ENCODE measurements at regions not wholly inside any gene's neighbourhood (a gene's known extent, or its start where the extent isn't known, plus 50 kb on each side); places are given as distances from the start of the nearest gene placed in this dataset.
"Not testable (repeated sequence)": the region's sequence is repeated elsewhere in the genome, so short reads cannot be mapped to it uniquely, and the experiment has no call there.

DNA sequence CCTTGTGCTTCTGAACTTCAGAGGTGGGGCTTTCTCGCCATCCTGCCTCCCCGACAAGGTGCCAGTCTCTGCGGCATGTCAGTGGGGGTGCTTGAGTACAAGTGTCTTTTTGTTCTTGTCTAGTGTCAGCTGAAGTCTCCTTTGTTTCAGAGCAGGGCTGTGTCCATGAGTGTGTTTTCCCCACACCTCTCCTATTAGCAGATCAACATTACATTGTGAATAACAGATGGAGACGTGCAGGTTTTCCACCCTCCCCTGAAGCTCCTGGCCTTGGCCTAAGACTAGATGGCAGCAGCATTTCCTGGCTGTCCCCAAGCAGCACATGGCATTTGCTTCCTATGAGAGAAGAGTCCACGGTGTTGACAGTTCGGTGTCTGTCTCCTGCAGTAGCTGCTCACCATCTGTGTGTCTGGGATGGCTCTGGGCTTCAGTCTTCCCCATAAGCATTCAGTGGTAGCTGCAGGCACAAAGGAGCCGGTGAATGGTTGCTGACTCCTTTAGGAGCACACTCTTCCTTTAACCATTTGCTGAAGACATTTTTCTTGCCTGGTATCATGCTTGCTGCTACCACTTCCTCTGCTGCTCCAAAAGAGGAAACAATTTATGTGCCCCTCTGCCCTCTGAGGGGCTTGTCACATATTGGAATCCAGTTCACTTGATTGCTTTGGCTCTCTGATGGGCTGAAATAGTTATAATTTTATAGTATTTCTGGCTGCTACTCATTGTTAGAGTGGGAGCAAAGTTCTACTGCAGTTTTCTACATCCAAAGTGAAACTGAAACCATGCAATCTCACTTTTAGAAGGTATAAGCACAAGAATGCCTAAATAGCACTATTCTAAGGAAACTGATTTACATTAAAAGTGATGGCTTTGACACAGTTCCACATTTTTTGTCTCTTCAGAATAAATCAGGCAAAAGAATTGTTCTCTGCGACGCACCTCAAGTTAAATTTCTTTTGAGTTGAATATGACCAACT lies 913.0 kb downstream of the C6orf118 start:
- no peak for DNase-seq (ENCODE audit: low read depth in 2 of 2)

DNA sequence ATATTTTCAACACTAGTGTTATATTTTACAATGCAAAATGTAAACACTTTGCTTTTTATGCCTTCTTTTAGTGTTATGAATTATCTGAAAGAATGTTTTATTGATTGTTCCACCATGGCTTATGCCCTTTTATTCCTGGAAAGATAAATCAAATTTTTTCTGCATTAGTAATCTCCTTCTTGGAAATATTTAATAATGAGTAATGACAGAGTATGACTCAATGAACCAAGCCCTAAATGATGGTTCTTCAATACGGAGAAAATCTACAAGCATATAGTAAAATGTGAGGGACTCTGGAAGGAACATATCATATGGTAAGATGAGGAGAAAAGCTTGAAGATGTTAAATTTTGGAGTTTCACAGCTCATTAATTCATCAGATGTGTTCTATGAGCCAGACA lies 929.6 kb downstream of the C6orf118 start:
- DNase-seq (ENCODE audit: low read depth in 2 of 2) = no peak

DNA sequence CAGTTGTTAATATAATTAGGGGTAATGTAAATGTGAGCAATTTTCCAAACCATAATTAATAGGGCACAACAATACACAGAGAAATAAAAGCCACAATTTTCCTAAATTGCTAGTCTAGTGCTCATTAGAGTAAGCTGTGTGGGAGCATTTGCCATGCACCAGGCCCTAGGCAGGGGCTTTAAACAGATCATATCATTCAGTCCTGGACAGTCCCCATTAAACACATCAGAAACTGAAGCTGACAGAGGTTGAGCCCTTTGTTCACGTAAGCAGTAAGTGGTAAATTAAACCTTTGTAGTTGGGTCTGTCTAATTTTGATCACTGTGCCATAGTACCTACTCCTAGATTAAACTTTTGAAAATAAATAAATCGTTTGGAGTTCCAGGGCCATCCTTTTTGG lies 931.1 kb downstream of the C6orf118 start:
- DNase-seq (ENCODE audit: low read depth in 2 of 2) = no peak

GRCh38 chr6:164377348-164377918 lies 932.0 kb downstream of the C6orf118 start:
- no peak for DNase-seq (ENCODE audit: low read depth in 2 of 2)

DNA sequence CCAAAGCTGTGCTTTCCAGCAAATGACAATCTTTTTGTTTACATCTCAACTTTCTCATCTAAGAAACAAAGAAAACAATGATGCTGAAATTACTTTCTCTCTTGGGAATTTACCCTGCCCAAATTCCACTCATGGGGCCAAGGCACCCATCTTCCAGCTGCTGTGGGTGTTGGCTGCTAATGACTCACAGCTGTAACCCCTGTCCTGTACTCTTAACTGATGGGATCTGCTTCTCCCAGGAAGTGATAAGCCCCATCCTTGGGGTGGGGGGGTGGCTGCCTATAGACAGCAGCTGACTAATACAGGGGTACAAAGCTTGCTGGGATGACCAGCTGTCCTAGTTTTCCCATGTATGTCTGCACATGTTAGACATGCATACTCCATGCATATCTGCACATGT lies 938.6 kb downstream of the C6orf118 start:
- no peak for DNase-seq (ENCODE audit: low read depth in 2 of 2)

DNA sequence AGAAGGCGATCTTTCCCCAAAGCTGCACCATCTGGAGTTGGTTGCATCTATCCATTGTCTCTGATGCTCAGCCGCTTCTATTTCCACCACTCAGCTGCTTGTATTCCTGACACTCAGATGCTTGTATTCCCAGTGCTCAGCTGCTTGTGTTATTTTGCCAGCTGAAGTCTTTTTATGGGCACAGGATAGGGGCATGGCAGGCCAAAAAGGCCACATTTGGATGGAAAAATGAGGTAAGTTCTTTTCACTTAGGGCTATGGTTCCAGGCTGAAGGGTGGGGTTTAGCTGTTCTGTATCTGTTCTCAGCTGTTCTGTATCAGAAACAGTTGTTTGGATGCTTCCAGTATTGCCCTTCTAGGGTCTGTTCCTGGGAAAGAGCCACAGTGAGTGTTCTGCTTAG lies 944.9 kb downstream of the QKI start:
- no peak for DNase-seq (ENCODE audit: low read depth in 2 of 2)

GRCh38 chr6:164359036-164359435 lies 944.5 kb downstream of the QKI start:
- no peak for DNase-seq (ENCODE audit: low read depth in 2 of 2)

DNA sequence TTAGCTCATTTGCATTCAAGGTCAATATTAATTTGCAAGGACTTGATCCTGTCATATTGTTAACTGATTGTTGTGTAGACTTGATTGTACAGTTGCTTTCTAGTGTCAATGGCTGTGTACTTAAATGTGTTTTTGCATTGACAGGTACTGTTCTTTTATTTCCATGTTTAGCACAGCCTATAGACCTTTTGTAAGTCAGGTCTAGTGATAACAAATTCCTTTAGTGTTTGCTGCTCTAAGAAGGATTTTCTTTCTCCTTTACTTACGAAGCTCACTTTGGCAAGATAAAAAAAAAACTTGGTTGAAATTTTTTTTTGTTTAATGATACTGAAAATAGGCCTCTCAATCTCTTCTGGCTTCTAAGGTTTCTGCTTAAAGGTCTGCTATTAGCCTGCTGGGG lies 942.3 kb downstream of the QKI start:
- DNase-seq (ENCODE audit: low read depth in 2 of 2) = no peak

DNA sequence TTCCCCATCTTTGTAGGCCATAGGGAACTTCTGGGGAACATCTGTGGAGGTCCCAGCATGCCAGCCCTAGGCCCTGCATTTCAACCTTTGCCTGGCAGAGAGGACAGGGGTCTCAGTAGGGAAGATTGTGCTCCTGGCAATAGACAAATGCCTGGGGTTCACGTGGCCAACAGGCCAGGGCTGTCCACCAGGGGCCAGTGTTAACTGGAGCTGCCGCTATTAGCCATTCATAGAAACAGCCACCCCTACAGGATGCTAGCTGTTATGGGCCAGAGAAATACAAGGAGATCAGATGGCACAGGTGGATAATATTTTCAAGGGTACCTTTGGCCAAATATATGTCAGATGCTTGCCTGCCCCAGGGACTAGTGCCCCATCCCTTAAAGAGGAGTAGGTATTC lies 932.9 kb downstream of the QKI start:
- no peak for DNase-seq (ENCODE audit: low read depth in 2 of 2)

GRCh38 chr6:164346631-164347030 lies 932.1 kb downstream of the QKI start:
- no peak for DNase-seq (ENCODE audit: low read depth in 2 of 2)

- no peak for DNase-seq (ENCODE audit: low read depth in 2 of 2)
Measured at GRCh38 chr6:164345806-164346496, 931.4 kb downstream of the QKI start.

DNA sequence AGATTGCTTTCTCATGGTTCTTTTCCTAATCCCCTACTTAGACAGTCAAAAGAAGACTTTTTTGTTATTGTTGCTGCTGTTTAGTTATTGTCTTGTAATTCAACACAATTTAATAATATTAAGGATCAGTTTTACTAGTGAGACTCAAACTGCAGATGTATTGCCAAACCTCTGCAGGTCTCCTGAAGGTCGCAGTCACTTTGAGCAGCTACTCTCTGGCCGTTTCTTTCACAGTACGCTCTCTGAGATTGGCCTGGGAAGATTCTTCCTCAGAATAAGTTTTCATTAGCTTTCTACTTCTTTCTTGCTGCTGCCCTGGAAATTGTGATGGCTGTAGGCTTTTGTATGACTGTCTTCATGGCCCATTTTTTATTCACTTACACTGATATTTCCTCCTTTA lies 930.8 kb downstream of the QKI start:
- no peak for DNase-seq (ENCODE audit: low read depth in 2 of 2)

DNA sequence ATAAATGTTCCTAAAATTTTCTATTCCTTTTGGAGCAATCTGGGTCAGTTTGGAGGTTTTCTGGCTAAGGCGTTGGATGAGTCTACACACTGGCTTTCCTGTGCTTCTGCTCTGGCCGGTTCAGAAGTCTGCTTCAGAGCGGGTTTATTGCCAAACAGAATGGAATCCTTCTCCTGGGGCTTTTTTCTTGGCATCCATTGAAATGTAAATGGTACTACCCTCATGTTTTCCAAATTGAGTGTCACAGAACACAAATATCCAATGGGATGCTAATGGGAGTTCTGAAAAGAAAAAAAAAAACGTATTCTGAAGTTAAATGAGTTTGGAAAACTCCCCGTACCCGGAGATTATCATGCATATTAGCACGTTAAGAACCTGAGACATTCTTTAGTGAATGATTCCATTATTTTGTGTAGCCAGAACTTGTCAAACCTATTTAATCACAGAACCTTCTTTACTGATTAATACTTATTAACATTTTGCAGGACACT lies 930.3 kb downstream of the QKI start:
- no peak for DNase-seq (ENCODE audit: low read depth in 2 of 2)

DNA sequence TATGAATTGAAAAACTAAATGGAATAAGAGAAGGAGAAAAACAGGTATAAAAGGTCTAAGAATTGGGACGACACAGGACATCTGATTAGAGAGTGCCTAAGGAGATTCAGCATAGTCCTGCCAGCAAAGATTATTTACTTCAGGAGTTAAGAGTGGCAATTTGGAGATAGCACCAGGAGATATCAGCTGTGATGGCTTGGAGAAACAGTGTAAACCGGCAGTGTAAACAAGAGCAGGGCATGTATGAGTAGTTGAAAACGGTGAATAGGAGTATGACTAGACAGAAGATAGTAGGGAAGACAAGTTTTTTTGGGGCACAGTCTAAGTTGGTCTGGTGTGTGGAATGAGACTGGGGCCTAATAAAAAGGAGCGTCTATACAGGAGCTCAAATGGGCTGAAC lies 924.9 kb downstream of the QKI start:
- not testable (repeated sequence) for DNase-seq (ENCODE audit: low read depth in 2 of 2)

DNA sequence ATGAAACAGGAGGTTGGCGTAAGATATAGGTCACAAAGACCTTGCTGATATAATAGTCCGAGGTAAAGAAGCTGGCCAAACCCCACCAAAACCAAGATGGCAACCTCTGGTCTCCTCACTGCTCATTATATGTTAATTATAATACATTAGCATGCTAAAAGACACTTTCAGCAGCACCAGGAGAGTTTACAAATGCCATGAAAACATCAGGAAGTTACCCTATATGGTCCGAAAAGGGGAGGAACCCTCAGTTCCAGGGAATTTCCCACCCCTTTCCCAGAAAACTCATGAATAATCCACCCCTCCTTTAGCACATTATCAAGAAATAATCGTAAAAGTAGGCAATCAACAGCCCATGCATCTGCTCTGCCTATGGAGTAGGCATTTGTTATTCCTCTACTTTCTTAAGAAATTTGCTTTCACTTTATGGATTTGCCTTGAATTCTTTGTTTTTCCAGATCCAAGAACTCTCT lies 923.4 kb downstream of the QKI start:
- DNase-seq (ENCODE audit: low read depth in 2 of 2) = no peak

- DNase-seq (ENCODE audit: low read depth in 2 of 2) = no peak
Measured at GRCh38 chr6:164337024-164337924, 922.8 kb downstream of the QKI start.

DNA sequence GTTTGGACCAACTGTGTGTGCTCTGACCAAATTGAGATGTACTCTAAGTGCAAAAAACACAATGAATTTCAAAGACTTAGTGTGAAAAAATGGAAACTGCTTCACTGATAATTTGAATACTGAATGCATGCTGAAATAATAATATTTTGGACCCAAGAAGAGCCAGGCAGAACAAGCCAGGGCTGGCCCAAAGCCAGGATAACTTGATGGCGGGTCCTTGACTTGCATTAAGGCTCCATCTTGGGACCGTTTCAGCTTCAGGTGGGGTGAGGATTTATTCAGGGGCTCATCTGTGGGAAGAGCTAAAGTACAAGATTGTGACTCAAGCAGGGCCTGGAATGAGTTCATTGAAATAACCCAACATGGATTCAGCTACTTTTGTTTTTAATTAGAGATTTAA lies 921.9 kb downstream of the QKI start:
- no peak for DNase-seq (ENCODE audit: low read depth in 2 of 2)

DNA sequence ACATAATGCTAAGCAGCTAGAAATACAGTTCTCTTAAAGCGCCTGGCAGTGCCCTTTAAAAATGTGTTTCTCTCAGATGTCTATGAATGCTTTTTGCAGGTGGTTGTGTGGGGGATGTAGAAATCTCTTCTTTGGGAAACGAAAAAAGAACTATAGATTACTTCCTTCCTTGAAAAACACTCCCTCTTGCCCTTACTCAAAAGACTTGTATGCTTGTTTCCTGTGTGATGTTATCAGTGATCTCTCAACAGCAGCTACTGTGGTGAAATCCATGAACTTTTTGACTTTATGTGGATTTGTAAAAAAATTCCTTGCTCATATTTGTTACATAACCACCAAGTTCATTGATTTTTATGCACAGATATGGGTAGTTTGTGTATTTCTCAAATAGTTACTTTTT lies 916.5 kb downstream of the QKI start:
- DNase-seq (ENCODE audit: low read depth in 2 of 2) = no peak

- no peak for DNase-seq (ENCODE audit: low read depth in 2 of 2)
Measured at GRCh38 chr6:164325168-164325567, 910.6 kb downstream of the QKI start.

GRCh38 chr6:164322533-164322932 lies 908.0 kb downstream of the QKI start:
- no peak for DNase-seq (ENCODE audit: low read depth in 2 of 2)

DNA sequence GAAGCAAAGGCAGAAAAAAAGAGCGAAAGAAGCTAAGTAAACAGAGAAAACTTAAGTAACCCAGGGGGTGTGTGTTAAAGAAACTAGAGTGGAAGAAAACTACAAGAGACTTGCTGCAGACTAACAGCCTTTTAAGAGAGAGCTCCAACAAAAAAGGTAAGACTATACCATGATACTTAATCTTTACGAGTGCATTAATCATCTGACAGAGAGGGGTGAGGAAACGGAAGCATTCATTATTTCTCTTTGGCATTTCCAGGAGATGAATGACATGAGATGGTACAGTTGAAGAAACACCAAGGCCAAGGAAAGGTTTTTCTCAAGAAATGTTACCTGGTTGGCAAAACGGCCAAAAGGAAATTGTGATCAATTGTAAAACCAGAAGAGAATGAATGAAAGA lies 906.8 kb downstream of the QKI start:
- DNase-seq (ENCODE audit: low read depth in 2 of 2) = no peak
